ENCODE measurements at regions not wholly inside any gene's neighbourhood (a gene's known extent, or its start where the extent isn't known, plus 50 kb on each side); places are given as distances from the start of the nearest gene placed in this dataset.

DNA sequence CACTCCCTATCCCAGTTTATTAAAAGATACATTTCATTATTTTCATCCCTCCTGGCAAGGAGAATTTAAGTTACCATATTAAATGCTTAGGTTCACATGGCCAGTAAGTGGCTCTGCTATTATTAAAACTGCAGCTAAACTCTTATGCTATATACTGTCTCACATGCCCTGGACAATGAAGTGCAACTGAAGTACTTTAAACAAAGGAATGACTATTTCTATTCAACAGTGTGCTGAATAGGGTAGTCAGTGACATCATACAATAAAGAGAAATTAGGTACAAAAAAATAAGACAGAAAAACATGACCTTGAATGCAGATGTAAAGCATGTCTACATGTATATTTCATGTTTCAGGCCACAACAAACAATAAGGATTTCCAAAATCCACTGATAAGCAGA, 282.6 kb upstream of the SMC2 start:
- no peak overlapping the region for H2AFZ ChIP-seq (ENCODE audit: low read length)
- H3K9me3 ChIP-seq (ENCODE audit: low read length) = no peaks in the 10 kb centered on the region
- BruUV-seq (replicated peaks) = no TSS peak
- H3K9me2 ChIP-seq (ENCODE audit: insufficient read depth, low read length) = no peaks in the 10 kb centered on the region
- ChIA-PET CTCF (ENCODE audit: unreplicated experiment) (no interaction called here), POLR2A (interaction anchor here (0.7 to 1.2 kb wide), 2 partner anchors 13 to 425 kb away, joined by 3 read pairs; no protein-coding TSS in a partner anchor)
- H3K4me3 ChIP-seq (ENCODE audit: low read depth, low read length, poor library complexity, severe bottlenecking) = no peak overlapping the region
- no peak overlapping the region for H3K27ac ChIP-seq (ENCODE audit: low read depth, low read length, poor library complexity, severe bottlenecking)
- no peaks in the 10 kb centered on the region for H3K4me1 ChIP-seq (ENCODE audit: insufficient read depth, low read length, poor library complexity, severe bottlenecking)
- no peaks in the 10 kb centered on the region for H3K79me2 ChIP-seq (ENCODE audit: insufficient read depth, low read depth, low read length)
- H3K4me2 ChIP-seq (ENCODE audit: low read length) = no peak overlapping the region
- intact Hi-C loops (cut with micrococcal nuclease; ENCODE audit: unreplicated experiment) = no loop called here
- H3K36me3 ChIP-seq (ENCODE audit: insufficient read depth, low read length) = no peaks in the 10 kb centered on the region
- no peak for DNase-seq (ENCODE audit: low spot score)
- H4K20me1 ChIP-seq (ENCODE audit: insufficient read depth, low read length) = no peaks in the 10 kb centered on the region
- TF ChIP-seq, protein P1, sequence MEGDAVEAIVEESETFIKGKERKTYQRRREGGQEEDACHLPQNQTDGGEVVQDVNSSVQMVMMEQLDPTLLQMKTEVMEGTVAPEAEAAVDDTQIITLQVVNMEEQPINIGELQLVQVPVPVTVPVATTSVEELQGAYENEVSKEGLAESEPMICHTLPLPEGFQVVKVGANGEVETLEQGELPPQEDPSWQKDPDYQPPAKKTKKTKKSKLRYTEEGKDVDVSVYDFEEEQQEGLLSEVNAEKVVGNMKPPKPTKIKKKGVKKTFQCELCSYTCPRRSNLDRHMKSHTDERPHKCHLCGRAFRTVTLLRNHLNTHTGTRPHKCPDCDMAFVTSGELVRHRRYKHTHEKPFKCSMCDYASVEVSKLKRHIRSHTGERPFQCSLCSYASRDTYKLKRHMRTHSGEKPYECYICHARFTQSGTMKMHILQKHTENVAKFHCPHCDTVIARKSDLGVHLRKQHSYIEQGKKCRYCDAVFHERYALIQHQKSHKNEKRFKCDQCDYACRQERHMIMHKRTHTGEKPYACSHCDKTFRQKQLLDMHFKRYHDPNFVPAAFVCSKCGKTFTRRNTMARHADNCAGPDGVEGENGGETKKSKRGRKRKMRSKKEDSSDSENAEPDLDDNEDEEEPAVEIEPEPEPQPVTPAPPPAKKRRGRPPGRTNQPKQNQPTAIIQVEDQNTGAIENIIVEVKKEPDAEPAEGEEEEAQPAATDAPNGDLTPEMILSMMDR (conservative IDR thresholded peaks at IDR 0.05; ENCODE audit: low read length) = no peak
- TF ChIP-seq EZH2phosphoT487 (IDR thresholded peaks at IDR 0.05; ENCODE audit: borderline replicate concordance, low read depth, low read length) = no peak

DNA sequence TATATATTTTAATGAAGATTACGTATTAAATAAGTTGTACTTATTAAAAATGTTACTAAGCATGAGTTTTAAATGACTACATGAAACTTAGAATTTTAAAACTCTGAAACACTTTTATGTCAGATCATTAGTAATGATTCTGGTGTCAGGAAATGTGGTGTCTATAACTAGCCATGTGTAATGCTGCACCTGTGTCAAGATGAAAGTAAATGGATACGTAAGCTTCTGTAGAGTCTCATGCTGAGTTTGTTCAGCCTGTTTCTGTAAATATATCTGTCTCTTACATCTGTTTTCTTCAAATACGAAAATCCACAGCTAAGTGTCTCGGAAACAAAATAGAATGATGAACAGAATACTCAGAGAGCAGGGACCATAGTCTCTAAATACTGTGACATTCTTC, 278.0 kb upstream of the SMC2 start:
- Histone ChIP-seq H3K36me3 (ENCODE audit: insufficient read depth, low read length) (no peaks in the 10 kb centered on the region), H3K9me2 (ENCODE audit: insufficient read depth, low read length) (no peaks in the 10 kb centered on the region), H3K79me2 (ENCODE audit: insufficient read depth, low read depth, low read length) (no peaks in the 10 kb centered on the region), H3K9me3 (ENCODE audit: low read length) (no peaks in the 10 kb centered on the region), H2AFZ (ENCODE audit: low read length) (no peak overlapping the region), H3K27ac (ENCODE audit: low read depth, low read length, poor library complexity, severe bottlenecking) (no peak overlapping the region), H4K20me1 (ENCODE audit: insufficient read depth, low read length) (no peaks in the 10 kb centered on the region), H3K4me3 (ENCODE audit: low read depth, low read length, poor library complexity, severe bottlenecking) (no peak overlapping the region), H3K4me2 (ENCODE audit: low read length) (no peak overlapping the region), H3K4me1 (ENCODE audit: insufficient read depth, low read length, poor library complexity, severe bottlenecking) (no peaks in the 10 kb centered on the region)
- BruUV-seq (replicated peaks) = no TSS peak
- POLR2A ChIA-PET = no interaction called here
- intact Hi-C loops (cut with micrococcal nuclease; ENCODE audit: unreplicated experiment) = no loop called here
- DNase-seq (ENCODE audit: low spot score) = no peak
- TF ChIP-seq, protein P1 (conservative IDR thresholded peaks at IDR 0.05; ENCODE audit: low read length) = no peak
- no peak for TF ChIP-seq EZH2phosphoT487 (IDR thresholded peaks at IDR 0.05; ENCODE audit: borderline replicate concordance, low read depth, low read length)
- CTCF ChIA-PET (ENCODE audit: unreplicated experiment) = interaction anchor here (0.5 kb wide), 1 partner anchor 953 kb away, joined by 3 read pairs; no protein-coding TSS in a partner anchor

GRCh38 chr9:103819936-103820335, 274.2 kb upstream of the SMC2 start:
- TF ChIP-seq EZH2phosphoT487 (IDR thresholded peaks at IDR 0.05; ENCODE audit: borderline replicate concordance, low read depth, low read length) = no peak
- TF ChIP-seq, protein P1 (conservative IDR thresholded peaks at IDR 0.05; ENCODE audit: low read length) = no peak
- intact Hi-C loops (cut with micrococcal nuclease; ENCODE audit: unreplicated experiment) = no loop called here

More at GRCh38 chr9:103819936-103820335, 274.2 kb upstream of the SMC2 start:
- no peak overlapping the region for H3K4me2 ChIP-seq (ENCODE audit: low read length)
- H3K9me3 ChIP-seq (ENCODE audit: low read length) = no peaks in the 10 kb centered on the region
- CTCF ChIA-PET (ENCODE audit: unreplicated experiment) = no interaction called here
- POLR2A ChIA-PET = interaction anchor here (0.6 kb wide), 2 partner anchors 135 to 1061 kb away, joined by 3 to 4 read pairs; no protein-coding TSS in a partner anchor
- H3K79me2 ChIP-seq (ENCODE audit: insufficient read depth, low read depth, low read length) = no peaks in the 10 kb centered on the region
- no peaks in the 10 kb centered on the region for H4K20me1 ChIP-seq (ENCODE audit: insufficient read depth, low read length)
- DNase-seq (ENCODE audit: low spot score) = no peak
- H3K4me3 ChIP-seq (ENCODE audit: low read depth, low read length, poor library complexity, severe bottlenecking) = no peak overlapping the region
- H3K27ac ChIP-seq (ENCODE audit: low read depth, low read length, poor library complexity, severe bottlenecking) = no peak overlapping the region
- BruUV-seq (replicated peaks) = no TSS peak
- no peaks in the 10 kb centered on the region for H3K9me2 ChIP-seq (ENCODE audit: insufficient read depth, low read length)
- H2AFZ ChIP-seq (ENCODE audit: low read length) = no peak overlapping the region
- H3K4me1 ChIP-seq (ENCODE audit: insufficient read depth, low read length, poor library complexity, severe bottlenecking) = no peaks in the 10 kb centered on the region
- H3K36me3 ChIP-seq (ENCODE audit: insufficient read depth, low read length) = no peaks in the 10 kb centered on the region

All from OCI-LY7 (cell line).